SK-N-MC (cell line): ENCODE measurements at regions not wholly inside any gene's neighbourhood (a gene's known extent, or its start where the extent isn't known, plus 50 kb on each side); places are given as distances from the start of the nearest gene placed in this dataset.

Source experiments
- EZH2 ChIP-seq: fragments of 200-600 bp; sonication (generic); IDR thresholded peaks from one replicate; pipeline ENCODE4 v1.6.1; 2017; ENCODE audit warnings: antibody characterized with exemption
- POLR2AphosphoS5 ChIP-seq: IDR thresholded peaks from 2 replicates; pipeline ENCODE4 v1.6.1; 2012; ENCODE audit warnings: mild to moderate bottlenecking, low read depth, low read length, borderline replicate concordance

GRCh38 chr10:64750672-64751071 lies 1229.5 kb downstream of the REEP3 start:
- TF ChIP-seq POLR2AphosphoS5 (no peak), EZH2 (no peak)
